Erythroblast (primary cell): ENCODE measurements at regions not wholly inside any gene's neighbourhood (a gene's known extent, or its start where the extent isn't known, plus 50 kb on each side); places are given as distances from the start of the nearest gene placed in this dataset.

ENCODE experiments used
- GATA1 ChIP-seq: IDR thresholded peaks from 2 replicates; pipeline ENCODE4 v1.6.1; 2011; ENCODE audit warnings: low read depth, mild to moderate bottlenecking, control low read depth, low read length, moderate library complexity
- POLR2A ChIP-seq: IDR thresholded peaks from 2 replicates; pipeline ENCODE4 v1.6.1; 2011; ENCODE audit warnings: mild to moderate bottlenecking, low read length

GRCh38 chr20:52649727-52650126, 322.4 kb upstream of the TSHZ2 start:
- TF ChIP-seq POLR2A (no peak), GATA1 (no peak)
